ENCODE measurements at regions not wholly inside any gene's neighbourhood (a gene's known extent, or its start where the extent isn't known, plus 50 kb on each side); places are given as distances from the start of the nearest gene placed in this dataset.

DNA sequence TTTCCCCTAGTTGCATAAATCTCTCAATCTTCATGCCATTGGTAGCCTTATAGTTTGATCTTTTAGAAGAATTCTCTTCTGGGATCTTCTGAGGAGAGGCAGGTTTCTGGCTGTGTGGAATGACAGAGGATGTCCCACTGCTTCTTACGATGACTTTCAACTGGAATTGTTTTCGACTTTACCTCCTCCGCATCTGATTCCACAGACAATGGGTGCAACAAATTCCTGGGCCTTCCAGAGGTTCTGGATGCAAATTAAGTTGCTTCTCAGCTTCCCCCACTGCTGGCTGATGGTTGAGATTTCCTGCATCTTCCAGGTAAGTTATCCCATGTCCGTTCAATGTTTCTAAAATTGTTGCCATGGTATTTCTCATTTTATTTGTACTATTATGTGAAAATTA lies 142.3 kb upstream of the TSC22D1 start:
- TF ChIP-seq, protein P1, sequence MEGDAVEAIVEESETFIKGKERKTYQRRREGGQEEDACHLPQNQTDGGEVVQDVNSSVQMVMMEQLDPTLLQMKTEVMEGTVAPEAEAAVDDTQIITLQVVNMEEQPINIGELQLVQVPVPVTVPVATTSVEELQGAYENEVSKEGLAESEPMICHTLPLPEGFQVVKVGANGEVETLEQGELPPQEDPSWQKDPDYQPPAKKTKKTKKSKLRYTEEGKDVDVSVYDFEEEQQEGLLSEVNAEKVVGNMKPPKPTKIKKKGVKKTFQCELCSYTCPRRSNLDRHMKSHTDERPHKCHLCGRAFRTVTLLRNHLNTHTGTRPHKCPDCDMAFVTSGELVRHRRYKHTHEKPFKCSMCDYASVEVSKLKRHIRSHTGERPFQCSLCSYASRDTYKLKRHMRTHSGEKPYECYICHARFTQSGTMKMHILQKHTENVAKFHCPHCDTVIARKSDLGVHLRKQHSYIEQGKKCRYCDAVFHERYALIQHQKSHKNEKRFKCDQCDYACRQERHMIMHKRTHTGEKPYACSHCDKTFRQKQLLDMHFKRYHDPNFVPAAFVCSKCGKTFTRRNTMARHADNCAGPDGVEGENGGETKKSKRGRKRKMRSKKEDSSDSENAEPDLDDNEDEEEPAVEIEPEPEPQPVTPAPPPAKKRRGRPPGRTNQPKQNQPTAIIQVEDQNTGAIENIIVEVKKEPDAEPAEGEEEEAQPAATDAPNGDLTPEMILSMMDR (conservative IDR thresholded peaks at IDR 0.05; ENCODE audit: low read depth, low read length), result no peak
- no peak for TF ChIP-seq EZH2 (IDR thresholded peaks at IDR 0.05; ENCODE audit: borderline replicate concordance, low read depth, low read length, poor library complexity, severe bottlenecking)
